ENCODE measurements at regions not wholly inside any gene's neighbourhood (a gene's known extent, or its start where the extent isn't known, plus 50 kb on each side); places are given as distances from the start of the nearest gene placed in this dataset.

- no peak for DNase-seq (ENCODE audit: low spot score)
These were observed 121.8 kb upstream of the WNT4 start for GRCh38 chr1:22264464-22265341.

GRCh38 chr1:22266141-22266540, 123.2 kb upstream of the WNT4 start:
- DNase-seq (ENCODE audit: low spot score) = no peak

GRCh38 chr1:22267413-22268175, 124.7 kb upstream of the WNT4 start:
- no peak for DNase-seq (ENCODE audit: low spot score)

GRCh38 chr1:22268327-22268726, 125.4 kb upstream of the WNT4 start:
- DNase-seq (ENCODE audit: low spot score) = no peak

- DNase-seq (ENCODE audit: low spot score) = no peak
These were observed 129.2 kb upstream of the WNT4 start for GRCh38 chr1:22271847-22272801.

GRCh38 chr1:22273686-22274681, 131.1 kb upstream of the WNT4 start:
- no peak for DNase-seq (ENCODE audit: low spot score)

DNA sequence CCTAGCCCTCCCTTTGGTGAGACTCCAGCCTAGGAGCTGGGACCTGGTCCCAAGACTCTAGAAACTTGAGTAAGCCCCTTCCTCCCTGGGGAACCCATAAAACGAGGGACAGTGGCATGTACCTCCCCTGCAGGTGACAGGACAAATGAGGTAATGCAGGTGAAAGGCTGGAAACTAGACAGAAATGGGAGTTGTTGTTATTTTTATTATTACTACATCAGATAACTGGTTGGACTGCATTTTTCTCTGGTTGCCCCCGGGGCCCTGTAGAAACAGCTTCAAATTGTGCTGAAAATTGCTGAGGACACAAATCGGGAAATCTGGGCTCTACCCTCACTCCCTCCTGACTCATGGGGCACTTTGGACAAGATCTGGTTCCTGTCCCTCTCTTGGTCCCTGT, 132.3 kb upstream of the WNT4 start:
- DNase-seq (ENCODE audit: low spot score) = no peak

DNA sequence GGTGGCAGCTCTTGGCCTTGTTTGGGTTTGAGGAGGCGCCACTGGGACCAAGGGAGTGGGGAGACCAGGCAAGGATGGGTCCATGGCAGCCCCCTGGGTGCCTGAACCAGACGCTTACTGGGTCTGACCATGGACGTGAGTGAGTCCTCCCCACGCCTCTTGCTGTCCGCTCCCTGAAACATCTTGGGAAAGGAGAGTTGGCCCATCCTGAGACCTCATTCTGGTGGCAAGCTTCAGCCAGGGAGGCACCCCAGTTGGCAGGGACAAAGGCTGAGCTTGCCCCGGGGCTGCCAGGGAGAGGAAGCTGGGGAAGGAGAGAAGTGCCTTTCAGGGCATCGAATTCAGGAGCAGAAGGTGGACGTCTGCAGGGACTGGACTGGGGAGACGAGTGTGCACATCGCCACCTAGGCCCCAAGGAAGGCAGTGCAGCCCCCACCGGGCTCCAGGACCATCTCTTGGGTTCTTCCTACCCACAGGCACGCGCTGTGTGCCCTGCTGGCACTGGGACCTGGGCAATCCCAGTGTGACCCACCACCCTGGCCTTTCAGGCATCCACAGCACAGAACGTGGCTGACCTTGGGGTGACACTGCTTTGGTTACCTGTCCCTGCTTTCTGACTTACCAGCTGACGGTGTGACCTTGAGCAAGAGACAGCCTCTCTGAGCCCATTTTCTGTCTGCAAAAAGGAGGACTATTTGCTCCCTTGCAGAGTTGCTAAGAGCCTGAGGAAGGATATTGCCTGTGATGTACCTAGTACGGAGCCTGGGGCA, 132.9 kb upstream of the WNT4 start:
- peak; percentile 68 for DNase-seq (ENCODE audit: low spot score)

- no peak for DNase-seq (ENCODE audit: low spot score)
These were observed 133.5 kb upstream of the WNT4 start for GRCh38 chr1:22276396-22276748.

GRCh38 chr1:22277662-22278061, 134.8 kb upstream of the WNT4 start:
- DNase-seq (ENCODE audit: low spot score) = no peak

GRCh38 chr1:22279735-22280134, 136.8 kb upstream of the WNT4 start:
- no peak for DNase-seq (ENCODE audit: low spot score)

GRCh38 chr1:22280526-22280925, 137.6 kb upstream of the WNT4 start:
- DNase-seq (ENCODE audit: low spot score) = no peak

- no peak for DNase-seq (ENCODE audit: low spot score)
These were observed 138.8 kb upstream of the WNT4 start for GRCh38 chr1:22281521-22282363.

DNA sequence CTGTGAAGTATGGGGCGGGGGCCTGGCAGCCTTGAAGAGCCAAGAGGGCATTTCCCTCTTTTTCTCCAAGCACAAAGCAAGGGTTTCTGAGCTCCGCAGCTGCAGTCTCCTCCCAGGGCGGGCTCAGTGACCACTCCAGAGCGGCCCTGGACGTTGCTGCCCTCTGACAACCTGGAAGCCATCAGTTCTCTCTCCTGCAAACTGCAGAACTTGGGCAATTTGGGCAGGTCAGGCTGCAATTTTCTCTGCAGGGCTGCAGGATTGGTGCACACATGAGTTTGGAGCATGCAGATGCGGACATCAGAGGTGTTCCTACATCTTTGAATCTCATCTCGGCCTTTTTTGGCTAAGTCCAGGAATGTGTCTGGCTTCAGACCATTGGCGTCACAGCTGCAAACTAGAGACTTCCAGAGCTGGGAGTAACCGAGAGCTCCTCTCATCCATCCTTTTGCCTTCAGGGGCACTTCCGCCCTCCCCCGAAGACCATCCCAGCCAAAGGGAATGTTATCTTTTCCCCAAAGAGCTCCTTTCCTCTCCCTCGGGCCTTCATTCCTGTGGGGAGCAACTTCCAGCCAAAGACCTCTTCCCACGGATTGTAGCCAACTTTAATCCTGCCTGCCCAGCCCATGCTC, 139.6 kb upstream of the WNT4 start:
- DNase-seq (ENCODE audit: low spot score) = no peak

DNA sequence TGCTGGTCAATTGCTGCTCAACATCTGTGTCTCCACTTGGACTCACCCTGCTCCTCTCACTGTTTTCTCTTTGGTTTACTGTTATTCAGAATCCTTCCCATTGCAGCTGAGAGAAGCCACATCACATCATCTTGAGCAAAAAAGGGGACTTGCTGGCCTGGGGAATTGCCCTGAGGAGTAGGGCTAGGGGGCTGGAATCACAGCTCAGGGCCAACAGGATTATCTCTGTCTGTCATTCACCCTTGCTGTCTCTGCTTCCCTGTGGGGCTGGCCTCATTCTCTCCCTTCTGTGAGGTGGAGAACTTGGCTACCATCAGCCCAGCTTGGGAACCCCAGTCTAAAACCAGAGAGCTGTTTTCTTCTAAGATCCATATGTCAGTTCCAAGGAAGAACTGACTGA, 140.7 kb upstream of the WNT4 start:
- no peak for DNase-seq (ENCODE audit: low spot score)

DNA sequence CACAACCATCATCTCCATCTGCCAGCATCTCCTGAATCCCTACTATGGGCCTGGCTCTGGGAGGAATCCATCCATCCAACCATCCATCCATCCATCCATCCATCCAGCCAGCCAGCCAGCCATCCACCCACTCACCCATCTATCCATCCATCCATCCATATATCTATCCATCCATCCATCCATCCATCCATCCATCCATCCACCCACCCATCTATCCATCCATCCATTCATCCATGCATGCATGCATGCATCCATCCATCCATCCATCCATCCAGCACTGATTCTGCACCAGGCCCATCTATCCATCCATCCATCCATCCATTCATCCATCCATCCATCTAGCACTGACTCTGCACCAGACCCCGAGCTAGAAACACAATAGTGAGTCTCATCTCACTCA, 141.3 kb upstream of the WNT4 start:
- no peak for DNase-seq (ENCODE audit: low spot score)

DNA sequence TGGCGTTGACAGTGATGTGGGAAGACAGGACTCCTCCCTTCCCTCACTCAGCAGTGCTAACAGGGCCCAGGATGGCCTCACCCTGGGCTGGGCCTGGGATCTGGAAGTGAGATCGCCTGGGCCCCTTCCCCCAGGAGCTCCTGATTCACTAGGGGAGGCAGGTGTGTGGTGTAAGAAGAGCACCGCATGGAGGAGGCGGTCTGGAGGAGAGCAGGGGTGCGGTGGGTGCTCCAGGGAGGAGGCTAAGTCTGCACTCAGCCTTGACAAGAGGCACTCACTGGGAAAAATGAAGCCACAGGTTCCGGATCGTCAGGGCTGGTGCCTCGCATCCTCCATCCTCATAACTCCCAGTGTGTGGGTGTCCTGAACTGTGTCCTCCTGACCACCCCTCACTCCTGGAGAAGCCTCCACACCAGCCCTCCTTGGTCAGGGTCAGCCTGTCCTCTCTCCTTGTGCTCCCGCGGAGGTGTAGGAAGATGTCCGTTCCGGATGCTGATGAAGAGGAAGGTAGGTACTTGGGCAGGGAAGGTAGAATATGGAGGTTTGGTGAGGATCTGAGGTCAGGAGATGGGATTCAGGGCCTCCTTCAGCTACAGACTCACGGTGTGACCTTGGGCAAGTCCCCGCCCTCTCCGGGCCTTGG, 142.1 kb upstream of the WNT4 start:
- DNase-seq (ENCODE audit: low spot score) = no peak

All from HuH-7.5 (cell line).